Stimulated activated CD4-positive, alpha-beta T cell treated with anti-CD3 and anti-CD28 coated beads, TNF-alpha, amount 100 ng/mL, for 48 hours (primary cell): ENCODE measurements at regions not wholly inside any gene's neighbourhood (a gene's known extent, or its start where the extent isn't known, plus 50 kb on each side); places are given as distances from the start of the nearest gene placed in this dataset.
"Not testable (repeated sequence)": the region's sequence is repeated elsewhere in the genome, so short reads cannot be mapped to it uniquely, and the experiment has no call there.

ENCODE experiments used
- DNase-seq, 3 donors: peaks; one replicate each; pipeline ENCODE4 v3.0.0-alpha.2; 2020; ENCODE audit warnings: low read depth in 3 of 3

DNA sequence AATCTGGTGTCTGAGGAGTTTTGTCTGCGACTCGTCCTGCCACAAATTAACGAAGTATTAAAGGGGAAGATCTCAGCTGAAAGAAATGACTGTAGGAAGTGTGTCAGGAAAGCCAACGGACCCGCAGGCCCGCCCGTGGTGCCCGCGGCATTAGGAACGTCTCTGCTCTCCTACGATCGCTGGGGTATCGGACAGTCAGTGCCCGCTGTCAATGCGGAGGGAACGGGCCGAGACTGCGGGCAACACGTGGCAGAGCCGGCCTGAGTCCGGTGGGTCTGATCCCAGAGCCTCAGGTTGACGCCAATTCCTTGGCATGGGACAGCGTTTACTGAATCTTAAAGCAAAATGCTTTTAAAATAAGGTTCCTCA is 128.7 kb downstream of the KBTBD2 start:
- DNase-seq, result no peak

- not testable (repeated sequence) for DNase-seq
Measured at GRCh38 chr7:32762206-32762924, 129.2 kb downstream of the KBTBD2 start.

DNA sequence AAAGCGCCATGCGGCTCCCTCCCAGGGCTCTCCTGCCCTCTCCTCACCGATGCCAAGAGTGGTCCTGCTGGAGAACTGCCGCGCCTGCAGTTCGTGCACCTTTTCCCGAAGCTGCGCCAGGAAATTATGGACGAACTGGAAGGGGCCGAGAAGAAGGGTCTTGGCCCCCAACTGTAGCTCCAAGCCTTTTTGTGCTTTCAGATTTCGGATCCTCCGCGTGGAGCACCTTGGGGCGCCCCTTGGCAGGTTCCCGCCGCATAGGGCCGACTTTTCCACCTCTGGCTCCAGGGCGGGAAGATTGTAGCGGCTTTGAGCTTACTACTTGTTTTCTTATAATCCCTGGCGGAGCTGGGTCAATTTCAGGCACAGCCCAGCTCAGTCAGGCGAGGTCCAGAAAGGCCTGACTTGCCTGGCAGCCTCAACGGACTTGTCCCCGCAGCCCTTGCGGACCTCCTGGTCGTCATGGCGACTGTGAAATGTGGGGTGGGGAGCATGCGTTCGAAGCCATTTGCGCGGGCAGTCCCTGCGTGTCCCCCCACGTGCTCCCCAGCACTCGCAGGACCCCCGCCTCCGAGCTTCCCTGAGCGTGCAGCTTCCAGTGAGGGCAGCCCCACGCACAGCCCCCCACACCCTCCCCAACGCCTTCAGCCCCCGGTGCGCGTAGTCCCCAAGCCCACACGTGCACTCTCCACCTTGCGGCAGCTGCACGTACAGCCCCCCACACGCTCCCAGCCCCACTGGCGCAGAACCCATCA is 129.9 kb downstream of the KBTBD2 start:
- DNase-seq, result no peak

- DNase-seq, result not testable (repeated sequence)
Measured at GRCh38 chr7:32760755-32761154, 130.8 kb downstream of the KBTBD2 start.

DNA sequence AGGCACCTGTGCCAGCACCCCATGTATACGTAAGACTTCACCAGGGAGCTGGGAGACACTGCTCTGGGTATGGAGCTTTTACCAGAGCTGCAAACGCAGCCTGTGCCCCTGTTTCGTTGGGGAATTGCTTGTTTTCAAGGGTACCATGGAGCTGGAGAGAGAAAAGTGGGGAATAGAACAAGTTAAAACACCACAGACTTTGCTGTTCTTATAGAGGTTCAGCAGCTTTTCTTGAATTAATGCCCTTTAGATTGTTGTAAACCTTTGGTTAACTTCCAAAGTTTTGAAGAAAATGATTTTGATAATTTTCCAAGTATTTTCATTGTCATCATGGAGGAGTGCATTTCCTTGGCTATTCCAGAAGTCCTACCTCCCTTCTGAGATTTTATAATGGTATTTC is 131.7 kb downstream of the KBTBD2 start:
- DNase-seq, result not testable (repeated sequence)

DNA sequence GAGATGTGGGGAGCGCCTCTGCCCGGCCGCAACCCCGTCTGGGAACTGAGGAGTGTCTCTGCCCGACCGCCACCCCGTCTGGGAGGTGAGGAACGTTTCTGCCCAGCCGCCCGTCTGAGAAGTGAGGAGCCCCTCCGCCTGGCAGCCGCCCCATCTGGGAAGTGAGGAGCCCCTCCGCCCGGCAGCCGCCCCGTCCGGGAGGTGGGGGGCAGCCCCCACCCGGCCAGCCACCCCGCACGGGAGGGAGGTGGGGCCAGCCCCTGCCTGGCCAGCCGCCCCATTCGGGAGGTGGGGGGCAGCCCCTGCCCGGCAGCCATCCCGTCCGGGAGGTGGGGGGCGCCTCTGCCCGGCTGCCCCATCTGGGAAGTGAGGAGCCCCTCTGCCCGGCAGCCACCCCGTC is 137.7 kb downstream of the KBTBD2 start:
- DNase-seq, result not testable (repeated sequence)

DNA sequence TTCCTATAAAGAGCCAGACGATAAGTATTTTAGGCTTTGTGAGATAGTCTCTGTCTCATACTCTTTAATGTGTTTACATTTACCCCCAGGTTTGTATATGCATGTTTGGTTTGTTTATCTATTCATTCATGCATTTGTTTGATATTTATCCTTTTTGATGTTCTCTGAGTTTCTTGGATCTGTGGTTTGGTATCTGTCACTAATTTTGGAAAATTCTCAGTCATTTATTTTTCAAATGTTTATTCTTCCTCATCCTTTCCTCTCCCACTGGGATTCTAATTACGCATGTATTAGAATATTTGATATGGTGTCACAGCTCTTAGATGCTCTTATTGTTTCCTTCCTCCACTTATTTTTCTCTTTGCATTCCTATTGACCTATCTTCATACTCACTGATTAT is 143.2 kb downstream of the KBTBD2 start:
- DNase-seq, result not testable (repeated sequence)

DNA sequence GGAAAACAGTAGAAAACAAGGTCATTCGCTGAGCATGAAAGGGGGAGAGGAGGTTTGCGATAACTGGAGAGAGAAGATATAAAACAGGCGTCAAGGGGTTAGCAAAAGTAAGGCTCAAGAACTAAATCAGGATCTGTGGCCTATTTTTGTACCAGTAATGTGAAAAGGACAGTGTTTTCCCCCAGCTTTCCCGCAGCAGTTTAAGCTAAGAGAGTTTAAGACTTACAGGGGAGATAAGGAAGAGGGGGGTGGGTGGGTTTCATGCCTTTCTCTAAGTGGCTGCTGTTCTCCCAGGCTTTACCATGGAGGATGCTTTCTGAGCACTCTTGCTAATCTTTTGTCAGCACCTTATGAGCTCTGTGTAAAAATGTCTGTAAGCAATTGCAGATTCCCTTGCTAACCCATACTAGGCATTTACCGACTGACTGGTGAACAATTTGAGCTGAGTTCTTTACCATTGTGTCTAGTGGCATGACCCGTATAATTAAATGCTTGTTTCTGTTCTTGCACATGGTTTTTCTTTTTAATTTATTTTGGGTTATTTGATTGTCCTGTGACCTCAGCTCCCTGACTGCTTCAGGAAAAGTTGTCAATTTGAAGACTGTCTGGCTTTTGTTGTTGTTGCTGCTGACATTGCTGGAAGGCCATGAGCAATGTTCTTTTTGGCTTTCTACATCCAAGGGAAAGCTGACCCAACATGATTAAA is 144.0 kb downstream of the KBTBD2 start:
- DNase-seq, result not testable (repeated sequence)

DNA sequence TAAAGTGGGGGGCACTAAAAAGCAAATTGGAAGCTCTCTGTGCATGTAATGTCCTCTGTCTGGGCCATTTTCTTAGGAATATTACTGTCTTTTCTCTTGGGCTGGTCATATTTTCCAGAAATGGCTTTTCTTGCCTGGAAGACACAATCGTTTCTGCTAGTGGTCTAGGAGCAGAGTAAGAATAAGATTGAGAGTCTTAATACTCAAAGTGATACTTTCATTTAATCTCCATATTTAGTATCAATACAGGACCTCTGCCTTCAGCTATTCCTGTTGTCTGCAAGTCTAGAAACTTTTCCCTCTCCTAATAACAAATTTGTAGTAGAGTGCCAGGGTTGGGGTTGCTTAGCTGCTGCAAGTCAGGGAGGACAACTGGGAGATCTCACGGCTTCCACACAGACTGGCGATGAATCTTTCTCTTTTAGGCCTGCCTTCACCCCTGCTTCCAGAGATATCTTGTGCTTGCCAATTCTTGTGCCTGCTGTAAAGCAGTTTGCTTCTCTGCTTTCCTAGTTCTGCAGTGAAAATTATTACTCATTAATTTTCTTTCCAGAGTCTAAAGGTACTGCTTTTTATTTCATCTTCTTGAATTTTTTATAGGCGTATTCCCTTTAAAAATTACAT is 149.6 kb downstream of the KBTBD2 start:
- not testable (repeated sequence) for DNase-seq

DNA sequence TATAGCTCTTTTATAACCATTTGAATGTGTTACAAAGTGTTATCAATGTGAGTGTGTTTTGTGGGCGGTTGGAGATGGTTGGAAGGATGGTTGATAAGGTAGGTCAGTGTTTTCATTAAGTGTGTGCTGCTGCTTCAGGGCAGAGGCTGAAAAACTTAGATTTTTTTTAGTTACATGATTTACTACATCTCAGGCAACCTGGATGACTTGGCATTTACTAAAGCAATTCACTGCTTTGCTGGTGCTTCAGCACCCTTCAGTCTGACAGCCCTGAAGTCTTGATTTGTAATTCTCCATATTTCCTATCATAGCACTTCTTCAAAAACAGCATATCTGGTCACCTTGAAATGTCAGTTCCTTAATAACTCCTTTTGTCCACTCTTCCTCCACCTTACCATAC is 151.8 kb downstream of the KBTBD2 start:
- not testable (repeated sequence) for DNase-seq

DNA sequence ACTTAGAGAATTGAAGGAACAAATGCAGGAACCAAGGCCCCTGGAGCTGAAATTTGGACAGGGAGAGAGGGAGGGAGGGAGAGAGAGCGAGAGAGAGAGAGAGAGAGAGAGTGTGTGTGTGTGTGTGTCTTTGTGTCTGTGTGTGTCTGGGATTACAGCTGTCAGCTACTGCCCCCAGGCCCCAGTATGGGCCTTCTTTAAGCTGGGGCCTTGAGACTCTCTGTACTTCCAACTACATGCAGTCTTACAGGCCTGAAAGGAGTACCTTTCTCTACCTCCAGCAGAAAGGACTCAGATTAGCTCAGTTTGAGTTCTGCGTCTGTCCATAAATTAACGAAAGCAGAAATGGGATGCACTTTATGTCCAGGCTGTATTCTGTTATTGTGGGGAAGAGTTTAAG is 153.2 kb downstream of the KBTBD2 start:
- DNase-seq, result not testable (repeated sequence)

- DNase-seq, result not testable (repeated sequence)
Measured at GRCh38 chr7:32732767-32733166, 158.8 kb downstream of the KBTBD2 start.

GRCh38 chr7:32729335-32729675 is 162.3 kb downstream of the KBTBD2 start:
- not testable (repeated sequence) for DNase-seq

- peak in 2 of 3 donors; percentile 13 to 35 for DNase-seq
Measured at GRCh38 chr7:32728412-32729334, 162.9 kb downstream of the KBTBD2 start.

GRCh38 chr7:32727483-32728411 is 163.8 kb downstream of the KBTBD2 start:
- peak in 1 of 3 donors; percentile 28 for DNase-seq

GRCh38 chr7:32722837-32723236 is 168.7 kb downstream of the KBTBD2 start:
- DNase-seq, result not testable (repeated sequence)

GRCh38 chr7:32694182-32694581 is 197.4 kb downstream of the KBTBD2 start:
- DNase-seq, result no peak

GRCh38 chr7:32691965-32692815 is 196.9 kb downstream of the AVL9 start:
- DNase-seq, result peak in 1 of 3 donors; percentile 1

- DNase-seq, result not testable (repeated sequence)
Measured at GRCh38 chr7:32688092-32688491, 192.8 kb downstream of the AVL9 start.
